OCI-LY3 (cell line): ENCODE measurements at regions not wholly inside any gene's neighbourhood (a gene's known extent, or its start where the extent isn't known, plus 50 kb on each side); places are given as distances from the start of the nearest gene placed in this dataset.

Source experiments
- CTCF ChIP-seq: fragments of 200-600, 300-600 bp; sonication (generic); IDR thresholded peaks from 2 replicates; pipeline ENCODE4 v1.5.1; 2014; ENCODE audit warnings: antibody characterized with exemption, low read length, low read depth
- EZH2phosphoT487 ChIP-seq: fragments of 200-600 bp; shearing (Covaris generic); IDR thresholded peaks from 2 replicates; pipeline ENCODE4 v1.6.1; 2018; ENCODE audit warnings: antibody characterized with exemption, mixed run types, low read depth

GRCh38 chrX:131938749-131939148 is 84.4 kb upstream of the STK26 start:
- TF ChIP-seq CTCF (no peak), EZH2phosphoT487 (no peak)
